Esophagus muscularis mucosa (tissue), 4 donors: ENCODE measurements at regions not wholly inside any gene's neighbourhood (a gene's known extent, or its start where the extent isn't known, plus 50 kb on each side); places are given as distances from the start of the nearest gene placed in this dataset.

Experiments
- DNase-seq: peaks from one replicate; pipeline ENCODE4 v3.0.0-alpha.2; 2017; ENCODE audit errors: extremely low spot score
- H3K27ac ChIP-seq, 4 donors: fragments of 200-600 bp; sonication (generic); replicated peaks in 1 of 4; 1 replicate in 3 of 4; 2 replicates in 1 of 4; pipeline ENCODE4 v1.5.1; 2016 to 2019; ENCODE audit warnings: mild to moderate bottlenecking in 1 of 4
- H3K27me3 ChIP-seq, 4 donors: fragments of 200-600 bp; sonication (generic); one replicate each; pipeline versions ENCODE4 v1.5.1 to v1.6.0; 2016 to 2019
- H3K36me3 ChIP-seq, 4 donors: fragments of 200-600 bp; sonication (generic); one replicate each; pipeline ENCODE4 v1.5.1; 2016 to 2019
- H3K4me1 ChIP-seq, 4 donors: fragments of 200-600 bp; sonication (generic); one replicate each; pipeline ENCODE4 v1.5.1; 2016 to 2019
- H3K4me3 ChIP-seq, 4 donors: fragments of 200-600 bp; sonication (generic); 1 replicate in 2 of 4; 2 replicates in 2 of 4; pipeline ENCODE4 v1.5.1; 2016 to 2019; ENCODE audit warnings: mild to moderate bottlenecking in 4 of 4, moderate library complexity in 1 of 4
- H3K9me3 ChIP-seq, 4 donors: fragments of 200-600 bp; sonication (generic); 1 replicate in 3 of 4; 2 replicates in 1 of 4; pipeline ENCODE4 v1.5.1; 2016 to 2019
- EP300 ChIP-seq: sonication (generic); formaldehyde crosslinking; IDR thresholded peaks from one replicate; pipeline ENCODE4 v1.6.1; 2017; ENCODE audit warnings: antibody characterized with exemption
- POLR2A ChIP-seq: fragments of 450-650 bp; IDR thresholded peaks from one replicate; pipeline ENCODE4 v1.6.1; 2017; ENCODE audit warnings: antibody characterized with exemption, moderate library complexity, mild to moderate bottlenecking, low read depth
- POLR2AphosphoS5 ChIP-seq, 2 donors: sonication (generic); formaldehyde crosslinking; IDR thresholded peaks; one replicate each; pipeline ENCODE4 v1.6.1; 2017; ENCODE audit warnings: antibody characterized with exemption in 2 of 2
- WGBS: methylation state at CpG from one replicate; pipeline ENCODE4 v1.1.5; 2018; 5-methylcytosine and 5-hydroxymethylcytosine counted together
- intact Hi-C: fragments of 100-400 bp; cut with DNase I; formaldehyde crosslinking; loops from one replicate; pipeline ENCODE4 v1.15.1; 2023
- TF ChIP-seq, protein P1 (sequence below), 3 experiments: fragments of 200-600 bp in 2 of 3; fragments of 450-650 bp in 1 of 3; sonication (generic) in 2 of 3; IDR thresholded peaks; one replicate each; pipeline ENCODE4 v1.5.1; 2017 to 2019; ENCODE audit warnings: antibody characterized with exemption in 3 of 3, mild to moderate bottlenecking in 2 of 3, moderate library complexity in 1 of 3

DNA sequence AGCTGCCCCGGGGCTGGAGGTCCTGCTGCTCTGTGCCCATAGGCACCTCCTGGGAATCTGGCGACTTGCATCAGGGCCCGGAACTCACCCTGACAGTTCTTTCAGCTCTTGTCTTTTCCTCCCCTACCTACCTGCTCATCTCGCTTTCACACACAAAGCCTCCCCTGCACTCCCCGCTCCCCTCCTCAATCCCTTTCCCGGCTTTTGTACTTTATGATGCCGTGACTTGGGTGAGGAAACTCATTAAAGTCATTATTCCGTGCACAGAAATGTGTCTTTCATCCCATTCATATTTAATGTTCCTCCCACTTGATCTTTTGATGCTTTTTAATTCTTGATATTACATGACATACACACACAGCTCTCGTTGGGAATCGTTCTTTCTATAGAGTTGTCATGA lies 218.6 kb downstream of the RPS24 start:
- Histone ChIP-seq H3K4me3 (no peak overlapping the region), H3K27me3 (no peaks in the 10 kb centered on the region), H3K9me3 (no peaks in the 10 kb centered on the region), H3K36me3 (no peaks in the 10 kb centered on the region), H3K4me1 (peaks cover 5 to 30% (median 27%) of the 10 kb centered on the region in 4 donors), H3K27ac (no peak overlapping the region)
- TF ChIP-seq, protein P1, sequence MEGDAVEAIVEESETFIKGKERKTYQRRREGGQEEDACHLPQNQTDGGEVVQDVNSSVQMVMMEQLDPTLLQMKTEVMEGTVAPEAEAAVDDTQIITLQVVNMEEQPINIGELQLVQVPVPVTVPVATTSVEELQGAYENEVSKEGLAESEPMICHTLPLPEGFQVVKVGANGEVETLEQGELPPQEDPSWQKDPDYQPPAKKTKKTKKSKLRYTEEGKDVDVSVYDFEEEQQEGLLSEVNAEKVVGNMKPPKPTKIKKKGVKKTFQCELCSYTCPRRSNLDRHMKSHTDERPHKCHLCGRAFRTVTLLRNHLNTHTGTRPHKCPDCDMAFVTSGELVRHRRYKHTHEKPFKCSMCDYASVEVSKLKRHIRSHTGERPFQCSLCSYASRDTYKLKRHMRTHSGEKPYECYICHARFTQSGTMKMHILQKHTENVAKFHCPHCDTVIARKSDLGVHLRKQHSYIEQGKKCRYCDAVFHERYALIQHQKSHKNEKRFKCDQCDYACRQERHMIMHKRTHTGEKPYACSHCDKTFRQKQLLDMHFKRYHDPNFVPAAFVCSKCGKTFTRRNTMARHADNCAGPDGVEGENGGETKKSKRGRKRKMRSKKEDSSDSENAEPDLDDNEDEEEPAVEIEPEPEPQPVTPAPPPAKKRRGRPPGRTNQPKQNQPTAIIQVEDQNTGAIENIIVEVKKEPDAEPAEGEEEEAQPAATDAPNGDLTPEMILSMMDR (IDR thresholded peaks at IDR 0.05) = no peak
- TF ChIP-seq POLR2A (no peak), EP300 (no peak), POLR2AphosphoS5 (IDR thresholded peaks at IDR 0.05) (no peak)
- no peak for DNase-seq
- intact Hi-C loops = no loop called here
- 96% methylated on average over 10 of the region's 10 CpGs for WGBS

- WGBS = 94% methylated on average over 9 of the region's 9 CpGs
- peaks cover 5 to 25% (median 21%) of the 10 kb centered on the region in 4 donors for H3K4me1 ChIP-seq
- H3K9me3 ChIP-seq = no peaks in the 10 kb centered on the region
- no peak for DNase-seq
- H3K27me3 ChIP-seq = no peaks in the 10 kb centered on the region
- H3K36me3 ChIP-seq = no peaks in the 10 kb centered on the region
- intact Hi-C loops = no loop called here
- no peak overlapping the region for H3K27ac ChIP-seq
- no peak overlapping the region for H3K4me3 ChIP-seq
- TF ChIP-seq EP300 = no peak
- TF ChIP-seq, protein P1 (IDR thresholded peaks at IDR 0.05) = no peak
These were observed 219.6 kb downstream of the RPS24 start for GRCh38 chr10:78253063-78253853.

DNA sequence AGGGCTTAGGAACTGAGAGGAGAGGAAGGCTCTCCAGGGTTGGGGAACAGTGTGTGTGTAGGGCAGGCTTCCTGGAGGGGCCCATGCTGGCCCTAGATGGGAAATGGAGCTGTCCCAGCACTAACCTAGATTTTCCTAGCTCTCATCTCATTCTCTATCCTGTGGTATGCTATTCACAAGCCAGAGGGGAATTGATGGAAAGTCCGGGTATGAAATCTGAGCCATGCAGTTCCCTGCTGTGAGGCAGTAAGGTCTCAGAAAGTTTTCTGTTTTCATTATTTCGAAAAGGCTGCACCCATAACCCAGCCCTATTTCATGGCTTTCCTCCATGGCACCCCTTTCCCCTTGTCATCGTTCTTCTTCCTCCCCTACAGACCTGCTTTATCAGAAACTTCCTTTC lies 220.3 kb downstream of the RPS24 start:
- no peak for DNase-seq
- intact Hi-C loops = no loop called here
- TF ChIP-seq POLR2A (no peak), POLR2AphosphoS5 (IDR thresholded peaks at IDR 0.05) (no peak), EP300 (no peak)
- TF ChIP-seq, protein P1 (IDR thresholded peaks at IDR 0.05) = no peak
- no peak overlapping the region for H3K4me3 ChIP-seq
- WGBS = 82% methylated on average over 3 of the region's 3 CpGs
- no peaks in the 10 kb centered on the region for H3K9me3 ChIP-seq
- H3K4me1 ChIP-seq = peaks cover 5 to 17% (median 14%) of the 10 kb centered on the region in 4 donors
- no peak overlapping the region for H3K27ac ChIP-seq
- no peaks in the 10 kb centered on the region for H3K27me3 ChIP-seq
- H3K36me3 ChIP-seq = no peaks in the 10 kb centered on the region

- Histone ChIP-seq H3K4me3 (no peak overlapping the region), H3K27ac (peak overlapping the region in 2 of 4 donors; percentile 68 to 69), H3K4me1 (peaks cover 5 to 12% (median 12%) of the 10 kb centered on the region in 4 donors), H3K27me3 (no peaks in the 10 kb centered on the region), H3K9me3 (no peaks in the 10 kb centered on the region), H3K36me3 (no peaks in the 10 kb centered on the region)
- TF ChIP-seq, protein P1 (IDR thresholded peaks at IDR 0.05) = no peak
- TF ChIP-seq POLR2AphosphoS5 (IDR thresholded peaks at IDR 0.05) = no peak
- no peak for TF ChIP-seq POLR2A
- no peak for TF ChIP-seq EP300
- WGBS = 89% methylated on average over 3 of the region's 3 CpGs
- intact Hi-C loops = no loop called here
- no peak for DNase-seq
These were observed 221.6 kb downstream of the RPS24 start for GRCh38 chr10:78255214-78255613.
